HG03565 (cell line): ENCODE measurements at regions not wholly inside any gene's neighbourhood (a gene's known extent, or its start where the extent isn't known, plus 50 kb on each side); places are given as distances from the start of the nearest gene placed in this dataset.

Experiments used
- ATAC-seq: cut with Tn5 transposase; IDR thresholded peaks from one replicate; pipeline ENCODE4 v1.9.1; 2021; ENCODE audit warnings: mild to moderate bottlenecking, moderate library complexity; ENCODE audit not compliant: unreplicated experiment

GRCh38 chr5:68447136-68447929 lies 231.8 kb downstream of the PIK3R1 start:
- no peak for ATAC-seq

GRCh38 chr5:68449380-68449779 lies 233.8 kb downstream of the PIK3R1 start:
- no peak for ATAC-seq

- ATAC-seq, result no peak
Measured at GRCh38 chr5:68450245-68450852, 234.8 kb downstream of the PIK3R1 start.

GRCh38 chr5:68452286-68452685 lies 236.7 kb downstream of the PIK3R1 start:
- ATAC-seq, result no peak

GRCh38 chr5:68454172-68454571 lies 238.6 kb downstream of the PIK3R1 start:
- no peak for ATAC-seq

GRCh38 chr5:68454766-68455165 lies 239.2 kb downstream of the PIK3R1 start:
- ATAC-seq, result no peak

GRCh38 chr5:68455216-68455615 lies 239.7 kb downstream of the PIK3R1 start:
- no peak for ATAC-seq

GRCh38 chr5:68456756-68457217 lies 241.2 kb downstream of the PIK3R1 start:
- no peak for ATAC-seq

- ATAC-seq, result no peak
Measured at GRCh38 chr5:68457285-68457684, 241.7 kb downstream of the PIK3R1 start.

- no peak for ATAC-seq
Measured at GRCh38 chr5:68458416-68459021, 243.0 kb downstream of the PIK3R1 start.

GRCh38 chr5:68459093-68459809 lies 243.7 kb downstream of the PIK3R1 start:
- ATAC-seq, result no peak

GRCh38 chr5:68459810-68460139 lies 244.2 kb downstream of the PIK3R1 start:
- no peak for ATAC-seq

GRCh38 chr5:68460147-68460798 lies 244.7 kb downstream of the PIK3R1 start:
- ATAC-seq, result peak; percentile 43

- no peak for ATAC-seq
Measured at GRCh38 chr5:68463606-68464005, 248.1 kb downstream of the PIK3R1 start.

GRCh38 chr5:68464424-68464823 lies 248.9 kb downstream of the PIK3R1 start:
- peak; percentile 65 for ATAC-seq

- ATAC-seq, result no peak
Measured at GRCh38 chr5:68465133-68465532, 249.6 kb downstream of the PIK3R1 start.

GRCh38 chr5:68465934-68466551 lies 250.5 kb downstream of the PIK3R1 start:
- ATAC-seq, result no peak

GRCh38 chr5:68467208-68467607 lies 251.7 kb downstream of the PIK3R1 start:
- no peak for ATAC-seq

- no peak for ATAC-seq
Measured at GRCh38 chr5:68467794-68468193, 252.2 kb downstream of the PIK3R1 start.

- ATAC-seq, result no peak
Measured at GRCh38 chr5:68468322-68468721, 252.8 kb downstream of the PIK3R1 start.
